Dermis microvascular lymphatic vessel endothelial cell (primary cell): ENCODE measurements at regions not wholly inside any gene's neighbourhood (a gene's known extent, or its start where the extent isn't known, plus 50 kb on each side); places are given as distances from the start of the nearest gene placed in this dataset.
"Not testable (repeated sequence)": the region's sequence is repeated elsewhere in the genome, so short reads cannot be mapped to it uniquely, and the experiment has no call there.

ENCODE experiments used
- DNase-seq, 2 donors: peaks; one replicate each; pipeline versions ENCODE4 v3.0.0 to v3.0.0-alpha.2; 2010; ENCODE audit warnings: low read depth in 2 of 2

GRCh38 chr7:67674862-67675261 lies 678.2 kb downstream of the TYW1 start:
- not testable (repeated sequence) for DNase-seq

DNA sequence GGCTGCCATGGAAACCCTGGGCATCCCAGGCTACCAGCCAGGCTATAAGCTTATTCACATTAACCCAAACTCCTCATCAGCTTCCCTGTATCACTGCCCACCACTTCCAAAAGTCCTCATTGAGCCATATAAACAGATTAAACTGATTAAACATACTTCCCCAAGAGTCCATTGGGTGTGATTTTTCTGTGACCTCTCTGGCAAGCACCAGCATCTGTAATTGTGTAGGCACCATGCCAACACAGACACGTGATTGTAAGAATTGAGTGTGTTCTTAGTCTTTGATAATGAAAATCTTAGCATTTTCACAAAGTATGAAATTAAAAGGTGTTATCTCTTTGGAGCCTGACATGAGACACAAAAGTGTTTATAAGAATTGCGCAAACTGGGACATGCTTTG lies 679.3 kb downstream of the TYW1 start:
- no peak for DNase-seq

GRCh38 chr7:67678419-67678818 lies 681.8 kb downstream of the TYW1 start:
- DNase-seq: no peak

DNA sequence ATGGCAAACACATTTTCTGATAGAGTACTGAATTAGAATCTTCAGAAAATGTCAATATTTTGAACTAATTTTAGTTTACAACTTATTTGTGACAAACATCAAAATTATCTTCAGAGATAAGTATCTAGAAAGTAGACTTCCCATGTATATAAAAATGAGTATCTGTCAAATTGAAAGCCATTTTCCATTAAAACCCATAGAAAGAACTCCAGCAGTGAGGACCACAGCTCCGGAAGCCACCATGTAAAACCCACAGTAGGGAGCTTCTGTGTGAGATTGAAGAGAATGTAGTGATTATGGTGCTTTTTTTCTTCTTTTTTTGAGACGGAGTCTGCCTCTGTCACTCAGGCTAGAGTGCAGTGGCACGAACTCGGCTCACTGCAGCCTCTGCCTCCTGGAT lies 687.0 kb downstream of the TYW1 start:
- no peak for DNase-seq

GRCh38 chr7:67690700-67691099 lies 694.1 kb downstream of the TYW1 start:
- no peak for DNase-seq

GRCh38 chr7:67692425-67692824 lies 695.8 kb downstream of the TYW1 start:
- no peak for DNase-seq

- no peak for DNase-seq
Observed at GRCh38 chr7:67696124-67696523, 699.5 kb downstream of the TYW1 start.

GRCh38 chr7:67696878-67697277 lies 700.2 kb downstream of the TYW1 start:
- DNase-seq: no peak

GRCh38 chr7:67698354-67698753 lies 701.7 kb downstream of the TYW1 start:
- no peak for DNase-seq

- no peak for DNase-seq
Observed at GRCh38 chr7:67705850-67706249, 709.2 kb downstream of the TYW1 start.

GRCh38 chr7:67711706-67712105 lies 715.1 kb downstream of the TYW1 start:
- DNase-seq: no peak

GRCh38 chr7:67713451-67714056 lies 716.9 kb downstream of the TYW1 start:
- no peak for DNase-seq

DNA sequence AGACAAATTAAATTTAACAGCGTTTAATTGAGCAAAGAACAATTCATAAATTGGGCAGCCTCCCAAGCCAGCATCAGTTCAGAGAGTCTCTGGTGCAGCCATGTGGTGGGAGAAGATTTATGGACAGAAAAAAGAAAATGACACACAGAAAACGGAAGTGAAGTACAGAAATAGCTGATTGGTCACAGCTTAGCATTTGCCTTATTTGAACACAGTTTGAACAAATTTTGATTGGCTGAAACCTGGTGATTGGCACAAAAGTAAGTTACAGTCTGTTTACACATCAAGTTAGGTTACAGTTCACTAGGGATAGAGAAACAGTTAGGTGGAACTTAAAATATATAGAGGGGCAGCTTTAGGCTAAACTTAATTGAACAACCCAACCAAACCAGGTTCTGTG lies 720.1 kb downstream of the TYW1 start:
- DNase-seq: no peak

GRCh38 chr7:67723591-67723990 lies 727.0 kb downstream of the TYW1 start:
- no peak for DNase-seq

- no peak for DNase-seq
Observed at GRCh38 chr7:67724435-67724834, 727.8 kb downstream of the TYW1 start.

GRCh38 chr7:67724955-67725354 lies 728.3 kb downstream of the TYW1 start:
- DNase-seq: no peak

DNA sequence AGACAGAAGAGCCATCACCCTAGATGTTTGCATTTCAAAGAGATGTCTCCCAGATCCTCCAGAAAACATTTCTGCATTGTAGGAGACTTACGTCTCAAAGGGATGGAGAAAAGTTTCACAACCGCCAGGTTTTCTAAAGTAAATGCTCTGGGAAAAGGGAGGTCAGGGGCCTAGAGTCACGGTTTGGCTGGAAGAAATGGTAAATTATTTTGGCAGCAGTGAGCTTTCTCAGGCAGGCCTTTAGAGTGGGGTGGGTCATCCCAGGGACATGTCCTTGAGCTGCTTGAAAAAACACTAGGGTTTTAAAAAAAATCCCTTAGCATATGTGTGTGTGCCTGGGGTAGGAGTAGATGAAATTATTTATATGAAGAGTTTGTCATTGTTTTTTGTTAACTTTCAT lies 728.8 kb downstream of the TYW1 start:
- no peak for DNase-seq

DNA sequence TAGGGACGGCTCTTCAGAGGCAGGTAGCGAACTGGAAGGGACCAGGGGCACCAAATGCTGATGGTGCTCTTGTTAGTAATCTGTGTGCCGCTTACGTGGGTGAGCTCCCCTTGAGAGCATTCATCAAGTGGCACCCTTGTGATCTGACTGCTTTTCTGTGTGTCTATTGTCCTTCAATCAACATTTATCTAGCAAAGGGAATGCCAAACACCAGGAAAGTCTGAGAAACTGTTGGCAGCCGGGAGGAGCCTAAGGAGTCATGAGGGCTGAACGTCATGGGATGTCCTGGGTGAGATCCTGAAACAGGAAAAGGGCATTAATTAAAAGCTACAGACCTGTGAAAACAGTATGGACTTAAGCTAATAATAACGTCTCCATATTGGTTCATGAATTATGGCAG lies 733.1 kb downstream of the TYW1 start:
- DNase-seq: no peak

DNA sequence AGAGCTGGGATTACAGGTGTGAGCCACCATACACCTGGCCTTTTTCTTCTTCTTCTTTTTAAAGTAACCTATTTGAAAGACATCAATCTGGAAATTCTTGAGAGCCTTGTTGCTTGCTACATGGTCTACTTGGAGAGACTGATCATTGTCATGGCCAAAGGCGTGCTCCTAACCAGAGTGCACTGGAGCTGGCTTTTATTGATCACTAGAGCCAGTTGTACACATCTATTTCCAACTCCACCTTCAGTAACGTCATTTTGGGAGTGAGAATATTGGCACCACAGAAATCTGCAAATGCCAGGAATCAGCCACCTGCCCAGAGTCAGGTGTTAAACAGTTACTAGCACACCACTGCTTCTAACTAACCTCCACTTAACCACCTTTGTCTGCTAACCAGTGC lies 735.1 kb downstream of the TYW1 start:
- no peak for DNase-seq

- no peak for DNase-seq
Observed at GRCh38 chr7:67732898-67733297, 736.3 kb downstream of the TYW1 start.

- DNase-seq: no peak
Observed at GRCh38 chr7:67738145-67738544, 741.5 kb downstream of the TYW1 start.

DNA sequence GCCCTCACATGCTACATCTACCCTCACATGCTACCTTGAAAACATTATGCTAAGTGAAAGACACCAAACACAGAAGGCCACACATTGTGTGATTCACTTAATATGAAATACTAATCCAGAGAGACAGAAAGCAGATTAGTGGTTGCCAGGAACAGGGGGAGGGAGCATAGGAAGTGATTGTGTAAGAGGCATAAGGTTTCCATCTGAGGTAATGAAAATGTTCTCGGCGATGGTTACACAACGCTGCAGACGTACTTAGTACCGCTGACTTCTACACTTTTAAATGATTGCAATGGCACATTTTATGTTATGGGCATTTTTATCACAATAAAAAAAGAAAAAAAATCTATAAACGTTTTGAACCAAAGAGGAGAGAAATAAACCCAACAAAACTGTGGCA lies 742.3 kb downstream of the TYW1 start:
- DNase-seq: no peak

DNA sequence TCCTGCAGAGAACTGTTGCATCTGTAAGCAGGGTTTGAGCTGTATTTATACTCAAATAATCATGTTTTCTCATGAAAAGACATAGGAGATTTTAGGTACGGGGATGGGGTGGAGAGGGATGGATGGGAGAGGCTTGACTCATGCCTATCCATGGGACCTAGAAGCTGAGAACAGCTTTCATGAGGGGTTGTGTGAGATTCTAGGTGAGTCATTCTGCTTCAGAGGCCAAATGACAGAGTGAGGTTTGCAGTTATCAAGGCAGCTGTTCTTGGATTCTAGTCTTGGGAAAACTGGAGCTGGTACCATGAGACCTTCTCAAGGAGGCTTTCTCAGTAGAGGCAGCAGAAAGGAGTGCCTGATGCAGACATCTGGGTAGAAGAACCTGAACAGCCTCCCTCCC lies 746.9 kb downstream of the TYW1 start:
- DNase-seq: no peak

DNA sequence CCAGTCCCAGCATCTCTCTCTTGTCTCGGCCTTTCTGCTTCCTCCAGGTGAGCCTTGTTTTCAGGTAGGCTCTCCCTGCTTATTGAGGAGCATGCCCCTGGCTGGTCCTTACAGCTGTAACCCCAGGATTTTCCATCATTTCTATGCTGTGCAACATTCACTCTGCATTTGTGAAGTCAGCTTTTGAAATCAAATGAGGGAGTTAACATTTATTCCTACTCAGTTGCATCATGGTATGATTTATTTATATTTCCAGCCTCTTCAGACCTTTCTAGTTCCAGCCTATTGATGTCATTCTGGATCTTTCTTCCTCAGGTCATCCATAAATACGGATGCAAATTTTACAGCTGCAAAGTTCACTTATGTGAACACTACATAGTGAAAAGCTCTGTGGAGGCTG lies 755.6 kb downstream of the TYW1 start:
- no peak for DNase-seq
